CD4-positive, alpha-beta memory T cell (primary cell): ENCODE measurements at regions not wholly inside any gene's neighbourhood (a gene's known extent, or its start where the extent isn't known, plus 50 kb on each side); places are given as distances from the start of the nearest gene placed in this dataset.

Experiments
- CTCF ChIA-PET: fragments of 350-600 bp; sonication (Branson Sonifier 250); formaldehyde crosslinking; loops from one replicate; lab custom pipeline; 2021; ENCODE audit warnings: inconsistent platforms; ENCODE audit not compliant: partially characterized antibody; lab: Charles Lee
- POLR2A ChIA-PET: fragments of 350-600 bp; sonication (Branson Sonifier 250); formaldehyde crosslinking; loops from one replicate; lab custom pipeline; 2021; ENCODE audit not compliant: partially characterized antibody; lab: Charles Lee
- DNase-seq, 5 donors: peaks; one replicate each; pipeline versions ENCODE4 v3.0.0 to v3.0.0-alpha.2; 2020 to 2022; ENCODE audit warnings: mixed read lengths in 1 of 5
- H3K27ac ChIP-seq: one replicate; pipeline ENCODE4 v1.7.0; 2013; ENCODE audit warnings: low read depth, low read length
- H3K27me3 ChIP-seq: 2 replicates; pipeline ENCODE4 v1.7.0; 2013; ENCODE audit warnings: mild to moderate bottlenecking, low read length, moderate library complexity; ENCODE audit not compliant: insufficient read depth
- H3K36me3 ChIP-seq: 2 replicates; pipeline ENCODE4 v1.7.0; 2013; ENCODE audit warnings: mild to moderate bottlenecking, low read length, moderate library complexity; ENCODE audit not compliant: insufficient read depth
- H3K4me1 ChIP-seq: 2 replicates; pipeline ENCODE4 v1.7.0; 2013; ENCODE audit warnings: mild to moderate bottlenecking, low read length, moderate library complexity; ENCODE audit not compliant: insufficient read depth
- H3K4me3 ChIP-seq, 2 donors: one replicate each; pipeline ENCODE4 v1.7.0; 2013; ENCODE audit warnings: low read length in 2 of 2, mild to moderate bottlenecking in 1 of 2
- H3K9me3 ChIP-seq, 2 donors: one replicate each; pipeline ENCODE4 v1.7.0; 2013; ENCODE audit warnings: low read length in 2 of 2, control low read depth in 1 of 2; ENCODE audit not compliant: control insufficient read depth in 1 of 2
- H3K27ac Mint-ChIP-seq, 7 donors: one replicate each; pipeline ENCODE4 v1.8.0; 2020 to 2021; ENCODE audit warnings: mixed read lengths in 7 of 7, mild to moderate bottlenecking in 6 of 7, inconsistent platforms in 3 of 7, moderate library complexity in 3 of 7
- H3K27me3 Mint-ChIP-seq, 2 donors: one replicate each; pipeline ENCODE4 v1.8.0; 2020 to 2021; ENCODE audit warnings: mixed read lengths in 2 of 2
- H3K36me3 Mint-ChIP-seq, 2 donors: one replicate each; pipeline ENCODE4 v1.8.0; 2020 to 2021; ENCODE audit warnings: mixed read lengths in 2 of 2, inconsistent platforms in 1 of 2, mild to moderate bottlenecking in 1 of 2
- H3K4me1 Mint-ChIP-seq, 4 donors: one replicate each; pipeline ENCODE4 v1.8.0; 2020 to 2021; ENCODE audit warnings: mixed read lengths in 4 of 4, mild to moderate bottlenecking in 1 of 4
- H3K4me3 Mint-ChIP-seq, 8 donors: one replicate each; pipeline ENCODE4 v1.8.0; 2020 to 2021; ENCODE audit warnings: mixed read lengths in 8 of 8, mild to moderate bottlenecking in 7 of 8, moderate library complexity in 6 of 8, inconsistent platforms in 3 of 8
- H3K9me3 Mint-ChIP-seq, 8 donors: one replicate each; pipeline ENCODE4 v1.8.0; 2020 to 2021; ENCODE audit warnings: mixed read lengths in 8 of 8, mild to moderate bottlenecking in 5 of 8, inconsistent platforms in 3 of 8, moderate library complexity in 1 of 8
- intact Hi-C: fragments of 100-400 bp; cut with micrococcal nuclease; formaldehyde crosslinking; loops from one replicate; pipeline ENCODE4 v1.15.1; 2023

GRCh38 chr12:124668602-124669001 is 101.2 kb upstream of the NCOR2 start:
- H3K36me3 Mint-ChIP-seq = no peaks in the 10 kb centered on the region
- no peaks in the 10 kb centered on the region for H3K4me1 Mint-ChIP-seq
- Histone ChIP-seq H3K36me3 (no peaks in the 10 kb centered on the region), H3K27me3 (no peaks in the 10 kb centered on the region), H3K4me1 (no peaks in the 10 kb centered on the region), H3K9me3 (peaks cover 0 to 4% of the 10 kb centered on the region in 2 donors), H3K27ac (no peak overlapping the region), H3K4me3 (no peak overlapping the region)
- no peak overlapping the region for H3K4me3 Mint-ChIP-seq
- peaks cover 0 to 1% of the 10 kb centered on the region in 2 donors for H3K27me3 Mint-ChIP-seq
- peaks cover 0 to 28% (median 6%) of the 10 kb centered on the region in 8 donors for H3K9me3 Mint-ChIP-seq
- no peak for DNase-seq
- intact Hi-C loops = no loop called here
- ChIA-PET CTCF (no interaction called here), POLR2A (no interaction called here)
- no peak overlapping the region for H3K27ac Mint-ChIP-seq

GRCh38 chr12:124667506-124668326 is 100.3 kb upstream of the NCOR2 start:
- Mint-ChIP-seq H3K9me3 (peaks cover 0 to 36% (median 11%) of the 10 kb centered on the region in 8 donors), H3K4me1 (no peaks in the 10 kb centered on the region), H3K27ac (no peak overlapping the region), H3K4me3 (no peak overlapping the region), H3K36me3 (peaks cover 0 to 3% of the 10 kb centered on the region in 2 donors), H3K27me3 (peaks cover 0 to 1% of the 10 kb centered on the region in 2 donors)
- Histone ChIP-seq H3K36me3 (no peaks in the 10 kb centered on the region), H3K4me3 (no peak overlapping the region), H3K27me3 (no peaks in the 10 kb centered on the region), H3K27ac (no peak overlapping the region), H3K4me1 (no peaks in the 10 kb centered on the region), H3K9me3 (peaks cover 0 to 4% of the 10 kb centered on the region in 2 donors)
- DNase-seq = no peak
- intact Hi-C loops = no loop called here
- ChIA-PET CTCF (no interaction called here), POLR2A (no interaction called here)

- Mint-ChIP-seq H3K36me3 (peaks cover 0 to 6% of the 10 kb centered on the region in 2 donors), H3K4me3 (no peak overlapping the region), H3K4me1 (no peaks in the 10 kb centered on the region), H3K27ac (no peak overlapping the region), H3K9me3 (peaks cover 0 to 38% (median 13%) of the 10 kb centered on the region in 8 donors), H3K27me3 (peaks cover 0 to 1% of the 10 kb centered on the region in 2 donors)
- intact Hi-C loops = no loop called here
- POLR2A ChIA-PET = no interaction called here
- Histone ChIP-seq H3K36me3 (no peaks in the 10 kb centered on the region), H3K4me1 (no peaks in the 10 kb centered on the region), H3K27ac (no peak overlapping the region), H3K27me3 (no peaks in the 10 kb centered on the region), H3K4me3 (no peak overlapping the region), H3K9me3 (peaks cover 0 to 4% of the 10 kb centered on the region in 2 donors)
- CTCF ChIA-PET = no interaction called here
- DNase-seq = no peak
These were observed 99.4 kb upstream of the NCOR2 start for GRCh38 chr12:124666722-124667259.

GRCh38 chr12:124665511-124665910 is 98.1 kb upstream of the NCOR2 start:
- no peaks in the 10 kb centered on the region for H3K36me3 ChIP-seq
- POLR2A ChIA-PET = no interaction called here
- intact Hi-C loops = no loop called here
- peaks cover 0 to 4% of the 10 kb centered on the region in 2 donors for H3K9me3 ChIP-seq
- Mint-ChIP-seq H3K27ac (no peak overlapping the region), H3K9me3 (peaks cover 0 to 38% (median 13%) of the 10 kb centered on the region in 8 donors), H3K4me3 (no peak overlapping the region), H3K4me1 (no peaks in the 10 kb centered on the region), H3K36me3 (peaks cover 0 to 6% of the 10 kb centered on the region in 2 donors), H3K27me3 (peaks cover 0 to 1% of the 10 kb centered on the region in 2 donors)
- CTCF ChIA-PET = no interaction called here
- no peak for DNase-seq
- H3K27ac ChIP-seq = no peak overlapping the region
- no peaks in the 10 kb centered on the region for H3K4me1 ChIP-seq
- H3K27me3 ChIP-seq = no peaks in the 10 kb centered on the region
- H3K4me3 ChIP-seq = no peak overlapping the region

DNA sequence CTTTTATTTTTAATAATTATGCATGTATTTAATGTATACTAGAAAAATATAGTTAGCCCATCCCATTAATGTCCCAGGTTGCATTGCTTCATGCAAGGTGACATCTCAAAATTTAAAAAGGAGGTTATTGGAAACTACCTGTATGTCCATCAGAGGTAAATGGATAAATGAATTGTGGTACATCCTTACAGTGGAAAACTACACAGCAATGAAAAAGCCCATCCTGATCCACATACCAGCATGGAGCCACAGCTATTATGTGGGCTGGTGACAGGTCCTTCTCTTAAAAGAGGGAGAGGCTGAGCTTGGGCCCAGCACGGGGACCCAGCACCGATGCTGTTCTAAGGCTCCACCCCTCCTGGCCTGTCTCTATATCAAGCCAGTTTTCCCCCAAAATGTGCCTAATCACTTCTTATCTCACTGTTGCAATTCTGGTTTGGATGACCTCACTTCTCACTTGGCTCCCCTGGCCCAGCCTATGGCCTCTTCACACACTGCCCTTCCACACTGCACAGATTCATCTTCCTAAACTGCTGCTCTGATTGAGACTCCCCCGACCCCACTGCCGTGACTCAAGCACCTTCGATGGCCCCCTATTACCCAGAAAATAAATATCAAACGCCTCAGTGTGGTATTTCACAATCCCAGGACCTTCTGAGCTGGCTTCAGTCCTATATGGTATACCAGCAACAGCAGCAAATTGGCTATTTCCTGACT is 97.1 kb upstream of the NCOR2 start:
- no peaks in the 10 kb centered on the region for H3K4me1 Mint-ChIP-seq
- Histone ChIP-seq H3K4me1 (no peaks in the 10 kb centered on the region), H3K4me3 (no peak overlapping the region), H3K36me3 (no peaks in the 10 kb centered on the region), H3K27me3 (no peaks in the 10 kb centered on the region), H3K27ac (no peak overlapping the region), H3K9me3 (peaks cover 0 to 4% of the 10 kb centered on the region in 2 donors)
- intact Hi-C loops = no loop called here
- no peak for DNase-seq
- peaks cover 0 to 1% of the 10 kb centered on the region in 2 donors for H3K27me3 Mint-ChIP-seq
- POLR2A ChIA-PET = no interaction called here
- CTCF ChIA-PET = no interaction called here
- peaks cover 0 to 6% of the 10 kb centered on the region in 2 donors for H3K36me3 Mint-ChIP-seq
- H3K9me3 Mint-ChIP-seq = peaks cover 0 to 38% (median 13%) of the 10 kb centered on the region in 8 donors
- H3K4me3 Mint-ChIP-seq = no peak overlapping the region
- H3K27ac Mint-ChIP-seq = no peak overlapping the region

DNA sequence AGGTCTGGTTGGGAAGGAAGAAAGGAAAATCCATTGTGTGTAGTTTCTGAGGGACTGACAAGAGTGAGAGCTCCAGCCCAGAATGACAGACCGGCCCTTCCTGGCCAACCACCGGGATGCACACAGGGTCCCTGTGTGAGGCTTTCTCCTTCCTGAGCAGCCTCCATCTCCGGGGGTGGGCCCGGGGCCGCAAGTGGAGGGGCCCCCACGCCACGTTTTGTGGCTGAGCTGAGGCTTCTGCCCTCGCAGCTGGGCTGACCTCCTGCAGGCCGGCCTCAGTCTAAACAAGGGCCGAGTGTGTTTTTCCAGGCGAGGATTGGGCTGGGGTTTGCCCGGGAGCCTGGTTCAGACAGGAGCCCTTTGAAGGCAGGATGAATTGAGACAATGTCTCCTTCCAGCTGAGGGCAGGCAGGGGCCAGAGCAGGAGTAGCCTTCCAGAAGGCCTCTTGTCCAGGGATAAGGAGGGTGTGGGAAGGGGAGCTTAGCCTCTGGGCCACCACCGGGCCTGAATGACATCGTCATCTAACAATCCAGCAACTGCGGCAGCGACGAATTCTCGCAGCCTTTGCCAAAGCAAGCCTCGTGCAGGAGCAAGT is 96.5 kb upstream of the NCOR2 start:
- no peak overlapping the region for H3K4me3 ChIP-seq
- CTCF ChIA-PET = no interaction called here
- H3K9me3 ChIP-seq = peaks cover 0 to 4% of the 10 kb centered on the region in 2 donors
- no peaks in the 10 kb centered on the region for H3K4me1 Mint-ChIP-seq
- H3K36me3 Mint-ChIP-seq = peaks cover 0 to 6% of the 10 kb centered on the region in 2 donors
- no peak overlapping the region for H3K27ac ChIP-seq
- POLR2A ChIA-PET = no interaction called here
- H3K4me3 Mint-ChIP-seq = no peak overlapping the region
- no peaks in the 10 kb centered on the region for H3K27me3 Mint-ChIP-seq
- no peak overlapping the region for H3K27ac Mint-ChIP-seq
- no peaks in the 10 kb centered on the region for H3K36me3 ChIP-seq
- intact Hi-C loops = no loop called here
- no peak for DNase-seq
- no peaks in the 10 kb centered on the region for H3K27me3 ChIP-seq
- H3K9me3 Mint-ChIP-seq = peaks cover 0 to 38% (median 13%) of the 10 kb centered on the region in 8 donors
- H3K4me1 ChIP-seq = no peaks in the 10 kb centered on the region

- H3K4me1 Mint-ChIP-seq = no peaks in the 10 kb centered on the region
- ChIA-PET POLR2A (no interaction called here), CTCF (no interaction called here)
- H3K9me3 ChIP-seq = peaks cover 0 to 4% of the 10 kb centered on the region in 2 donors
- no peaks in the 10 kb centered on the region for H3K4me1 ChIP-seq
- intact Hi-C loops = no loop called here
- no peaks in the 10 kb centered on the region for H3K36me3 ChIP-seq
- no peak overlapping the region for H3K27ac Mint-ChIP-seq
- peaks cover 0 to 6% of the 10 kb centered on the region in 2 donors for H3K36me3 Mint-ChIP-seq
- H3K27me3 ChIP-seq = no peaks in the 10 kb centered on the region
- DNase-seq = no peak
- peaks cover 0 to 1% of the 10 kb centered on the region in 2 donors for H3K27me3 Mint-ChIP-seq
- no peak overlapping the region for H3K4me3 Mint-ChIP-seq
- H3K27ac ChIP-seq = no peak overlapping the region
- H3K9me3 Mint-ChIP-seq = peaks cover 0 to 38% (median 13%) of the 10 kb centered on the region in 8 donors
- H3K4me3 ChIP-seq = no peak overlapping the region
These were observed 95.8 kb upstream of the NCOR2 start for GRCh38 chr12:124663206-124663605.
